ENCODE measurements at regions not wholly inside any gene's neighbourhood (a gene's known extent, or its start where the extent isn't known, plus 50 kb on each side); places are given as distances from the start of the nearest gene placed in this dataset.

DNA sequence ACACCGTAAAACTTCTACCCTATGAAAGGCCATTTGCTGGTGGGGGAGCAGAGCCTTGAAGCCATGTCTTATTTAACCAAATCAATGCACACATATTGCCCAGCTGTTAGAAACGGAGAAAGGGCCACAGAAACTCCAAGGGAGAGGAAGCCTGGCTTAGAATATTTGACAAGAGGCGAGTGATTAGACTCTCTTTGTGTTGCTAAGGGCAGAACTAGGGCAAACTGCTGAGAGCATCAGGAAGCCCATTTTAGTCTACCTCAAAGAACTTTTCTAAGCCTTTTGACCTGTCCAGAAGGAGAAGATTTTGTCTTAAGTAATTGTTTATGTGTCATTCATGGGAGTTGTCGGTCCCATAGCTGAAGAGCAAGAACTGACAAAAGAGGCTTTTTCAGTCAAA, 54.4 kb upstream of the CELF4 start:
- H3K9me2 ChIP-seq (replicated peaks; ENCODE audit: control insufficient read depth, low read length) = no peaks in the 10 kb centered on the region
- H3K4me2 ChIP-seq (ENCODE audit: low read length) = no peak overlapping the region
- no peaks in the 10 kb centered on the region for H3K79me2 ChIP-seq (ENCODE audit: control insufficient read depth, low read length)
- H3K4me3 ChIP-seq (ENCODE audit: low read length) = no peak overlapping the region
- no peaks in the 10 kb centered on the region for H3K27me3 ChIP-seq (ENCODE audit: control insufficient read depth, low read length)
- H3K27ac ChIP-seq (ENCODE audit: low read depth, low read length) = no peak overlapping the region
- no peaks in the 10 kb centered on the region for H3K4me1 ChIP-seq (ENCODE audit: control insufficient read depth, low read length)
- TF ChIP-seq, protein P1, sequence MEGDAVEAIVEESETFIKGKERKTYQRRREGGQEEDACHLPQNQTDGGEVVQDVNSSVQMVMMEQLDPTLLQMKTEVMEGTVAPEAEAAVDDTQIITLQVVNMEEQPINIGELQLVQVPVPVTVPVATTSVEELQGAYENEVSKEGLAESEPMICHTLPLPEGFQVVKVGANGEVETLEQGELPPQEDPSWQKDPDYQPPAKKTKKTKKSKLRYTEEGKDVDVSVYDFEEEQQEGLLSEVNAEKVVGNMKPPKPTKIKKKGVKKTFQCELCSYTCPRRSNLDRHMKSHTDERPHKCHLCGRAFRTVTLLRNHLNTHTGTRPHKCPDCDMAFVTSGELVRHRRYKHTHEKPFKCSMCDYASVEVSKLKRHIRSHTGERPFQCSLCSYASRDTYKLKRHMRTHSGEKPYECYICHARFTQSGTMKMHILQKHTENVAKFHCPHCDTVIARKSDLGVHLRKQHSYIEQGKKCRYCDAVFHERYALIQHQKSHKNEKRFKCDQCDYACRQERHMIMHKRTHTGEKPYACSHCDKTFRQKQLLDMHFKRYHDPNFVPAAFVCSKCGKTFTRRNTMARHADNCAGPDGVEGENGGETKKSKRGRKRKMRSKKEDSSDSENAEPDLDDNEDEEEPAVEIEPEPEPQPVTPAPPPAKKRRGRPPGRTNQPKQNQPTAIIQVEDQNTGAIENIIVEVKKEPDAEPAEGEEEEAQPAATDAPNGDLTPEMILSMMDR (IDR thresholded peaks at IDR 0.05; ENCODE audit: low read depth, low read length, poor library complexity, severe bottlenecking) = no peak
- TF ChIP-seq EZH2phosphoT487 (IDR thresholded peaks at IDR 0.05; ENCODE audit: borderline replicate concordance, low read length) = no peak
- no peaks in the 10 kb centered on the region for H3F3A ChIP-seq (ENCODE audit: control insufficient read depth, insufficient read depth)
- H3K36me3 ChIP-seq (ENCODE audit: control insufficient read depth, low read length) = no peaks in the 10 kb centered on the region
- H4K20me1 ChIP-seq (ENCODE audit: control insufficient read depth, insufficient read depth, low read depth, low read length) = no peaks in the 10 kb centered on the region
- H3K9me3 ChIP-seq (ENCODE audit: control insufficient read depth, insufficient read depth, low read length) = no peaks in the 10 kb centered on the region

DNA sequence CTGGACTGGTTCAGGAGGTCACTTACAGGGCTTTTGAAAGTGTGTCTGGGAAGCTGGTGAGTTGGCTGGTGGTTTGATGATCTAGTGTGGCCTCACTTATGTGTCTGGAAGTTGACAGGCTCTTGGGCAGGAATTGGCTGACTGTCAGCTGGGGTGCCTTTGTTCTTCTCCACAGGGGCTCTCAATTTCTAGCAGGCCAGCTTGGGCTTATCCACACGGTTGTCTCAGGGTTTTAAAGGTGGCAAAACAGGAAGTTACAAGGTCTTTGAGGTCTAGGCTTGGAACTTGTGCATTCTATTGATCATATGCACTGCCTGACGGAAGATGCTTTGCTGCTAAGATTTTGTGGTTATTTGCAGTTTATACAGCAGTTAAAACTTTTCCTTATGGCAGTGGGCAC, 52.0 kb upstream of the CELF4 start:
- TF ChIP-seq, protein P1 (IDR thresholded peaks at IDR 0.05; ENCODE audit: low read depth, low read length, poor library complexity, severe bottlenecking) = no peak
- no peak for TF ChIP-seq EZH2phosphoT487 (IDR thresholded peaks at IDR 0.05; ENCODE audit: borderline replicate concordance, low read length)
- no peaks in the 10 kb centered on the region for H3K4me1 ChIP-seq (ENCODE audit: control insufficient read depth, low read length)
- no peaks in the 10 kb centered on the region for H3K9me3 ChIP-seq (ENCODE audit: control insufficient read depth, insufficient read depth, low read length)
- no peaks in the 10 kb centered on the region for H3F3A ChIP-seq (ENCODE audit: control insufficient read depth, insufficient read depth)
- H3K27ac ChIP-seq (ENCODE audit: low read depth, low read length) = no peak overlapping the region
- H3K4me2 ChIP-seq (ENCODE audit: low read length) = no peak overlapping the region
- H3K27me3 ChIP-seq (ENCODE audit: control insufficient read depth, low read length) = no peaks in the 10 kb centered on the region
- no peaks in the 10 kb centered on the region for H3K79me2 ChIP-seq (ENCODE audit: control insufficient read depth, low read length)
- H4K20me1 ChIP-seq (ENCODE audit: control insufficient read depth, insufficient read depth, low read depth, low read length) = no peaks in the 10 kb centered on the region
- H3K9me2 ChIP-seq (replicated peaks; ENCODE audit: control insufficient read depth, low read length) = no peaks in the 10 kb centered on the region
- no peaks in the 10 kb centered on the region for H3K36me3 ChIP-seq (ENCODE audit: control insufficient read depth, low read length)
- no peak overlapping the region for H3K4me3 ChIP-seq (ENCODE audit: low read length)

Data from DOHH2 (cell line).